HG03280 (cell line): ENCODE measurements at regions not wholly inside any gene's neighbourhood (a gene's known extent, or its start where the extent isn't known, plus 50 kb on each side); places are given as distances from the start of the nearest gene placed in this dataset.
"Not testable (repeated sequence)": the region's sequence is repeated elsewhere in the genome, so short reads cannot be mapped to it uniquely, and the experiment has no call there.

ENCODE experiments used
- ATAC-seq: cut with Tn5 transposase; IDR thresholded peaks from one replicate; pipeline ENCODE4 v1.9.1; 2021; ENCODE audit warnings: mild to moderate bottlenecking, moderate library complexity; ENCODE audit not compliant: unreplicated experiment

- no peak for ATAC-seq
These were observed 644.9 kb upstream of the DPPA4 start for GRCh38 chr3:109982201-109982600.

GRCh38 chr3:109984976-109985375, 647.6 kb upstream of the DPPA4 start:
- ATAC-seq, result no peak

- ATAC-seq, result no peak
These were observed 648.7 kb upstream of the DPPA4 start for GRCh38 chr3:109985943-109986555.

- ATAC-seq, result no peak
These were observed 657.5 kb upstream of the DPPA4 start for GRCh38 chr3:109994853-109995252.

- no peak for ATAC-seq
These were observed 658.0 kb upstream of the DPPA4 start for GRCh38 chr3:109995377-109995776.

GRCh38 chr3:110001905-110002304, 664.6 kb upstream of the DPPA4 start:
- not testable (repeated sequence) for ATAC-seq

- no peak for ATAC-seq
These were observed 669.6 kb upstream of the DPPA4 start for GRCh38 chr3:110006913-110007312.

- ATAC-seq, result no peak
These were observed 678.1 kb upstream of the DPPA4 start for GRCh38 chr3:110015231-110015963.

- no peak for ATAC-seq
These were observed 679.0 kb upstream of the DPPA4 start for GRCh38 chr3:110016235-110016815.

- ATAC-seq, result no peak
These were observed 680.0 kb upstream of the DPPA4 start for GRCh38 chr3:110017304-110017703.

- no peak for ATAC-seq
These were observed 684.3 kb upstream of the DPPA4 start for GRCh38 chr3:110021659-110022058.

GRCh38 chr3:110023022-110023421, 685.7 kb upstream of the DPPA4 start:
- not testable (repeated sequence) for ATAC-seq

GRCh38 chr3:110026421-110026820, 689.1 kb upstream of the DPPA4 start:
- no peak for ATAC-seq

- ATAC-seq, result no peak
These were observed 690.2 kb upstream of the DPPA4 start for GRCh38 chr3:110027446-110028080.

GRCh38 chr3:110031975-110032374, 694.6 kb upstream of the DPPA4 start:
- ATAC-seq, result no peak

- ATAC-seq, result no peak
These were observed 722.1 kb upstream of the DPPA4 start for GRCh38 chr3:110059431-110059830.

GRCh38 chr3:110062716-110063115, 725.4 kb upstream of the DPPA4 start:
- ATAC-seq, result no peak

- no peak for ATAC-seq
These were observed 725.8 kb upstream of the DPPA4 start for GRCh38 chr3:110063178-110063577.

GRCh38 chr3:110066206-110066605, 728.9 kb upstream of the DPPA4 start:
- ATAC-seq, result no peak

- ATAC-seq, result no peak
These were observed 730.2 kb upstream of the DPPA4 start for GRCh38 chr3:110067527-110067926.

GRCh38 chr3:110069761-110070160, 732.4 kb upstream of the DPPA4 start:
- no peak for ATAC-seq
